Natural killer cell (primary cell): ENCODE measurements at regions not wholly inside any gene's neighbourhood (a gene's known extent, or its start where the extent isn't known, plus 50 kb on each side); places are given as distances from the start of the nearest gene placed in this dataset.

Experiments used
- ATAC-seq, 3 donors: fragments of 150-1000 bp in 2 of 3; fragments of 200-7000 bp in 1 of 3; cut with Tn5 transposase; 1 replicate in 1 of 3; 2 replicates in 2 of 3; pipeline ENCODE4 v1.10.0; 2021; ENCODE audit warnings: mild to moderate bottlenecking in 2 of 3, moderate library complexity in 2 of 3
- DNase-seq, 2 donors: peaks; one replicate each; pipeline versions ENCODE4 v3.0.0 to v3.0.0-alpha.2; 2013 to 2021; ENCODE audit warnings: mixed read lengths in 1 of 2
- H3K27ac ChIP-seq: one replicate; pipeline ENCODE4 v1.5.1; 2013; ENCODE audit warnings: mild to moderate bottlenecking, low read length
- H3K27me3 ChIP-seq: one replicate; pipeline ENCODE4 v1.6.1; 2013; ENCODE audit warnings: low read length; ENCODE audit not compliant: control insufficient read depth, insufficient read depth
- H3K36me3 ChIP-seq: one replicate; pipeline ENCODE4 v1.6.1; 2013; ENCODE audit warnings: low read length; ENCODE audit not compliant: control insufficient read depth, insufficient read depth
- H3K4me1 ChIP-seq: one replicate; pipeline ENCODE4 v1.6.1; 2013; ENCODE audit warnings: low read length; ENCODE audit not compliant: control insufficient read depth, insufficient read depth
- H3K4me3 ChIP-seq: one replicate; pipeline ENCODE4 v1.5.1; 2013; ENCODE audit warnings: low read length
- H3K9me3 ChIP-seq: one replicate; pipeline ENCODE4 v1.6.1; 2013; ENCODE audit warnings: low read length; ENCODE audit not compliant: control insufficient read depth, insufficient read depth
- H3K27ac Mint-ChIP-seq, 2 donors: one replicate each; pipeline ENCODE4 v1.8.0; 2022; ENCODE audit warnings: mild to moderate bottlenecking in 2 of 2, mixed read lengths in 2 of 2, moderate library complexity in 1 of 2
- H3K27me3 Mint-ChIP-seq, 2 donors: one replicate each; pipeline ENCODE4 v1.8.0; 2022; ENCODE audit warnings: low read depth in 2 of 2, mixed read lengths in 2 of 2
- H3K36me3 Mint-ChIP-seq: one replicate; pipeline ENCODE4 v1.8.0; 2022; ENCODE audit warnings: mixed read lengths
- H3K4me1 Mint-ChIP-seq, 2 donors: one replicate each; pipeline ENCODE4 v1.8.0; 2022; ENCODE audit warnings: mixed read lengths in 2 of 2
- H3K4me3 Mint-ChIP-seq: one replicate; pipeline ENCODE4 v1.8.0; 2022; ENCODE audit warnings: mild to moderate bottlenecking, moderate library complexity, mixed read lengths
- H3K9me3 Mint-ChIP-seq, 2 donors: one replicate each; pipeline ENCODE4 v1.8.0; 2022; ENCODE audit warnings: mixed read lengths in 2 of 2
- WGBS: methylation state at CpG from one replicate; pipeline ENCODE4 v1.1.7; 2013; ENCODE audit warnings: missing lambda C conversion rate; ENCODE audit not compliant: insufficient coverage; 5-methylcytosine and 5-hydroxymethylcytosine counted together
- intact Hi-C: fragments of 100-400 bp; cut with micrococcal nuclease; formaldehyde crosslinking; loops from one replicate; pipeline ENCODE4 v1.14.2; 2022
- TF ChIP-seq, protein P1 (sequence below): fragments of 200-600 bp; IDR thresholded peaks from one replicate; pipeline ENCODE4 v1.8.0; 2022; ENCODE audit warnings: antibody characterized with exemption

- H3K9me3 ChIP-seq = peaks cover 4% of the 10 kb centered on the region
- no peak overlapping the region for H3K4me3 ChIP-seq
- DNase-seq (no peak), ATAC-seq (no peak)
- Mint-ChIP-seq H3K4me3 (no peak overlapping the region), H3K4me1 (no peaks in the 10 kb centered on the region), H3K9me3 (peaks cover 18 to 29% of the 10 kb centered on the region in 2 donors), H3K27ac (no peak overlapping the region), H3K36me3 (peaks cover 20% of the 10 kb centered on the region), H3K27me3 (no peaks in the 10 kb centered on the region)
- 0% methylated on average over 1 of the region's 2 CpGs for WGBS
- no peak overlapping the region for H3K27ac ChIP-seq
- intact Hi-C loops = no loop called here
- H3K36me3 ChIP-seq = no peaks in the 10 kb centered on the region
- H3K4me1 ChIP-seq = no peaks in the 10 kb centered on the region
- TF ChIP-seq, protein P1, sequence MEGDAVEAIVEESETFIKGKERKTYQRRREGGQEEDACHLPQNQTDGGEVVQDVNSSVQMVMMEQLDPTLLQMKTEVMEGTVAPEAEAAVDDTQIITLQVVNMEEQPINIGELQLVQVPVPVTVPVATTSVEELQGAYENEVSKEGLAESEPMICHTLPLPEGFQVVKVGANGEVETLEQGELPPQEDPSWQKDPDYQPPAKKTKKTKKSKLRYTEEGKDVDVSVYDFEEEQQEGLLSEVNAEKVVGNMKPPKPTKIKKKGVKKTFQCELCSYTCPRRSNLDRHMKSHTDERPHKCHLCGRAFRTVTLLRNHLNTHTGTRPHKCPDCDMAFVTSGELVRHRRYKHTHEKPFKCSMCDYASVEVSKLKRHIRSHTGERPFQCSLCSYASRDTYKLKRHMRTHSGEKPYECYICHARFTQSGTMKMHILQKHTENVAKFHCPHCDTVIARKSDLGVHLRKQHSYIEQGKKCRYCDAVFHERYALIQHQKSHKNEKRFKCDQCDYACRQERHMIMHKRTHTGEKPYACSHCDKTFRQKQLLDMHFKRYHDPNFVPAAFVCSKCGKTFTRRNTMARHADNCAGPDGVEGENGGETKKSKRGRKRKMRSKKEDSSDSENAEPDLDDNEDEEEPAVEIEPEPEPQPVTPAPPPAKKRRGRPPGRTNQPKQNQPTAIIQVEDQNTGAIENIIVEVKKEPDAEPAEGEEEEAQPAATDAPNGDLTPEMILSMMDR = no peak
- H3K27me3 ChIP-seq = no peaks in the 10 kb centered on the region
These were observed 184.3 kb upstream of the MAP2 start for GRCh38 chr2:209239585-209239938.

DNA sequence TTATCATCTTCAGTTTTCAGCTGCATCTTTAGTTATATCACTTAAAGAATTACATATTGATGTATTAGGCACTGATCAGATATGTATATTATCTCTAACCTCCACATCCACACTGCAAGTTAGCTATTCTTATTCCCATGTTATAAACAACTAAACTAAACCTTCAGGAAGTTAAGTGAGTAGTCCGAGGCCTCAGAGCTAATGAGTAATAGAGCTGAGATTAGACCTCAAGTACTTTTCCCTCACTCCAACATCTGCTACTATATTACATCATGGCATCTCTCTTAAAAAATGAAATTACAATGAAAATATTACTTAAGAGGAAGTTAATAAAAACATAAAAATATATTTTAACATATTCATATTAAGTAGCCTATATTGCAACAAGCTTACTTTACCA, 183.6 kb upstream of the MAP2 start:
- H3K27me3 ChIP-seq = no peaks in the 10 kb centered on the region
- peaks cover 4% of the 10 kb centered on the region for H3K9me3 ChIP-seq
- no peak overlapping the region for H3K27ac ChIP-seq
- no peak for DNase-seq
- H3K9me3 Mint-ChIP-seq = peaks cover 19 to 28% of the 10 kb centered on the region in 2 donors
- H3K36me3 ChIP-seq = no peaks in the 10 kb centered on the region
- no peak overlapping the region for H3K27ac Mint-ChIP-seq
- H3K4me3 ChIP-seq = no peak overlapping the region
- H3K36me3 Mint-ChIP-seq = peaks cover 22% of the 10 kb centered on the region
- intact Hi-C loops = no loop called here
- no peaks in the 10 kb centered on the region for H3K4me1 Mint-ChIP-seq
- H3K4me3 Mint-ChIP-seq = no peak overlapping the region
- TF ChIP-seq, protein P1 = no peak
- H3K4me1 ChIP-seq = no peaks in the 10 kb centered on the region
- WGBS = no CpG with 5 or more reads among the region's 1 CpG
- H3K27me3 Mint-ChIP-seq = no peaks in the 10 kb centered on the region
- ATAC-seq = no peak

DNA sequence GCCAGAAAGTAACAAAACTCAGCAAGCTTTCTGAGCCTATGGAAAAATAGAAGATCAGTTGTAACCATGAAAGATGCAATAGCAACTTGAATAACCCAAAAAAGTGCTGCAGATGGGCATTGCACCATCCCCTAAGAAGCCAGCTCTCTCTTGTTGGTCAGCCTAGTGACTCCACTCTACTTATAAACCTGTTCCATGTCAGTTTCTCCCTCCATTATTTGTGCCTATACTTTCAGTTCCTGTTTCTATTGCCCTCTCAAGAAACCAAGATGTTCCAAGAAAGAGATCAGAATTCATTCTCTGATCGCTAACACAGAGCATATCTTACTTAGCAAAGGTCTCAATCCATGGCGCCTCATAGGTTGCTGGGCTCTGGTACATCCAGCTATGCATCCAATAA, 170.3 kb upstream of the MAP2 start:
- Histone ChIP-seq H3K36me3 (no peaks in the 10 kb centered on the region), H3K4me3 (no peak overlapping the region), H3K9me3 (no peaks in the 10 kb centered on the region), H3K27ac (no peak overlapping the region), H3K4me1 (no peaks in the 10 kb centered on the region), H3K27me3 (no peaks in the 10 kb centered on the region)
- intact Hi-C loops = no loop called here
- ATAC-seq = no peak
- Mint-ChIP-seq H3K4me3 (no peak overlapping the region), H3K9me3 (peaks cover 3 to 9% of the 10 kb centered on the region in 2 donors), H3K36me3 (no peaks in the 10 kb centered on the region), H3K27ac (no peak overlapping the region), H3K4me1 (no peaks in the 10 kb centered on the region), H3K27me3 (no peaks in the 10 kb centered on the region)
- TF ChIP-seq, protein P1 = no peak
- WGBS = 93% methylated on average over 2 of the region's 2 CpGs
- no peak for DNase-seq

DNA sequence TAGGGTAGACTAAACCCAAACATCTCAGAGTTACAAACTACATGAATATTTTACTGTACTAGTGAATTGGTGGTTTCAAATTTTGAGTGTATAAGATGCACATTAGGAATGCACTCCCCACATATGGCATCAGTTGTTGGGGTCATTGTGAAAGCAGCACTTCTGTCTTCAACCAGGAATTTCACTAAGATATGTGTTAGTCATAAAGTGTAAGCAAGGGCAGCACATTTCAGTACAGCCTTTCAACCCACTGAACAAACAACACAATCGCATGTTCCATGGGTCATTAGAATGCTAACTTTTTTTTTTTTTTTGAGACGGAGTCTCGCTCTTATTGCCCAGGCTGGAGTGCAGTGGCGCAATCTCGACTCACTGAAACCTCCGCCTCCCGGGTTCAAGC, 164.1 kb upstream of the MAP2 start:
- H3K36me3 Mint-ChIP-seq = peaks cover 7% of the 10 kb centered on the region
- Histone ChIP-seq H3K4me3 (no peak overlapping the region), H3K36me3 (no peaks in the 10 kb centered on the region), H3K27ac (no peak overlapping the region), H3K27me3 (no peaks in the 10 kb centered on the region), H3K4me1 (no peaks in the 10 kb centered on the region), H3K9me3 (no peaks in the 10 kb centered on the region)
- 97% methylated on average over 7 of the region's 7 CpGs for WGBS
- no peak for ATAC-seq
- no peak for DNase-seq
- intact Hi-C loops = no loop called here
- H3K4me3 Mint-ChIP-seq = no peak overlapping the region
- no peaks in the 10 kb centered on the region for H3K27me3 Mint-ChIP-seq
- TF ChIP-seq, protein P1 = no peak
- no peak overlapping the region for H3K27ac Mint-ChIP-seq
- no peaks in the 10 kb centered on the region for H3K4me1 Mint-ChIP-seq
- H3K9me3 Mint-ChIP-seq = peaks cover 9 to 12% of the 10 kb centered on the region in 2 donors
